B cell (primary cell): ENCODE measurements at regions not wholly inside any gene's neighbourhood (a gene's known extent, or its start where the extent isn't known, plus 50 kb on each side); places are given as distances from the start of the nearest gene placed in this dataset.

Source experiments
- ATAC-seq: fragments of 200-7000 bp; cut with Tn5 transposase; one replicate; pipeline ENCODE4 v1.10.0; 2021; ENCODE audit warnings: low read depth, mild to moderate bottlenecking, moderate number of reproducible peaks, moderate library complexity
- CTCF ChIA-PET: fragments of 350-600 bp; sonication (Branson Sonifier 250); formaldehyde crosslinking; loops from one replicate; lab custom pipeline; 2021; ENCODE audit warnings: antibody characterized with exemption, inconsistent platforms; lab: Charles Lee
- POLR2A ChIA-PET: fragments of 350-600 bp; sonication (Branson Sonifier 250); formaldehyde crosslinking; loops from one replicate; lab custom pipeline; 2021; ENCODE audit warnings: antibody characterized with exemption; lab: Charles Lee
- DNase-seq: peaks from one replicate; pipeline ENCODE4 v3.0.0; 2013
- H2AFZ ChIP-seq: 2 replicates; pipeline ENCODE4 v1.6.1; 2012; ENCODE audit warnings: mild to moderate bottlenecking, low read depth, low read length; ENCODE audit not compliant: insufficient read depth, poor library complexity, severe bottlenecking
- H3K27ac ChIP-seq, 2 donors: 1 replicate in 1 of 2; 2 replicates in 1 of 2; pipeline ENCODE4 v1.5.1; 2012 to 2013; ENCODE audit warnings: low read length in 2 of 2, mild to moderate bottlenecking in 2 of 2, moderate library complexity in 1 of 2
- H3K27me3 ChIP-seq, 4 experiments: fragments of 200-600 bp in 1 of 4; sonication (generic) in 1 of 4; replicated peaks in 1 of 4; 1 replicate in 2 of 4; 2 replicates in 2 of 4; pipeline versions ENCODE4 v1.6.1 to v1.7.0; 2013 to 2016; ENCODE audit warnings: low read length in 3 of 4, mild to moderate bottlenecking in 2 of 4, mixed read lengths in 1 of 4, moderate library complexity in 1 of 4; ENCODE audit not compliant: insufficient read depth in 4 of 4, control insufficient read depth in 3 of 4; ENCODE audit errors: control extremely low read depth in 1 of 4
- H3K36me3 ChIP-seq, 2 experiments: replicated peaks in 1 of 2; 1 replicate in 1 of 2; 2 replicates in 1 of 2; pipeline versions ENCODE4 v1.6.1 to v1.7.1; 2013; ENCODE audit warnings: low read length in 1 of 2; ENCODE audit not compliant: insufficient read depth in 2 of 2, control insufficient read depth in 1 of 2; ENCODE audit errors: control extremely low read depth in 1 of 2, extremely low read depth in 1 of 2
- H3K4me1 ChIP-seq, 2 donors: fragments of 200-600 bp in 1 of 2; sonication (generic) in 1 of 2; 1 replicate in 1 of 2; 2 replicates in 1 of 2; pipeline versions ENCODE4 v1.5.1 to v1.6.1; 2013 to 2017; ENCODE audit warnings: low read length in 2 of 2; ENCODE audit not compliant: control insufficient read depth in 2 of 2, insufficient read depth in 2 of 2
- H3K4me2 ChIP-seq: replicated peaks from 2 replicates; pipeline ENCODE3; 2012; ENCODE audit warnings: mild to moderate bottlenecking, low read depth, low read length; ENCODE audit not compliant: poor library complexity, severe bottlenecking
- H3K4me3 ChIP-seq, 5 experiments: fragments of 200-600 bp in 1 of 5; sonication (generic) in 1 of 5; 1 replicate in 3 of 5; 2 replicates in 2 of 5; pipeline versions ENCODE4 v1.5.1 to v1.7.0; 2011 to 2016; ENCODE audit warnings: low read length in 4 of 5, mild to moderate bottlenecking in 4 of 5, low read depth in 2 of 5, control low read depth in 1 of 5, moderate library complexity in 1 of 5; ENCODE audit not compliant: insufficient read depth in 1 of 5; ENCODE audit errors: control extremely low read depth in 1 of 5, extremely low read depth in 1 of 5
- H3K79me2 ChIP-seq: fragments of 200-600 bp; sonication (generic); one replicate; pipeline ENCODE4 v1.6.0; 2016; ENCODE audit warnings: low read length; ENCODE audit not compliant: control insufficient read depth, insufficient read depth
- H3K9ac ChIP-seq: fragments of 200-600 bp; sonication (generic); 2 replicates; pipeline ENCODE4 v1.6.1; 2017; ENCODE audit warnings: mild to moderate bottlenecking, low read length, moderate library complexity
- H3K9me3 ChIP-seq, 3 donors: one replicate each; pipeline versions ENCODE4 v1.6.1 to v1.7.1; 2013; ENCODE audit warnings: low read length in 2 of 3; ENCODE audit not compliant: control insufficient read depth in 2 of 3, insufficient read depth in 1 of 3; ENCODE audit errors: control extremely low read depth in 1 of 3
- H4K20me1 ChIP-seq: 2 replicates; pipeline ENCODE4 v1.6.0; 2012; ENCODE audit warnings: mild to moderate bottlenecking, low read length; ENCODE audit not compliant: insufficient read depth, control insufficient read depth, poor library complexity, severe bottlenecking
- H3K27ac Mint-ChIP-seq: one replicate; pipeline ENCODE4 v1.8.0; 2021; ENCODE audit warnings: mixed read lengths
- H3K27me3 Mint-ChIP-seq: one replicate; pipeline ENCODE4 v1.8.0; 2021; ENCODE audit warnings: mixed read lengths
- H3K4me1 Mint-ChIP-seq: one replicate; pipeline ENCODE4 v1.8.0; 2021; ENCODE audit warnings: mixed read lengths
- H3K4me3 Mint-ChIP-seq: one replicate; pipeline ENCODE4 v1.8.0; 2021; ENCODE audit warnings: mixed read lengths
- H3K9me3 Mint-ChIP-seq: one replicate; pipeline ENCODE4 v1.8.0; 2022; ENCODE audit warnings: mixed read lengths; ENCODE audit not compliant: insufficient read depth
- EZH2 ChIP-seq: IDR thresholded peaks from 2 replicates; pipeline ENCODE4 v1.6.1; 2012; ENCODE audit warnings: borderline replicate concordance, low read depth, mild to moderate bottlenecking, moderate library complexity, low read length; ENCODE audit not compliant: insufficient read depth, poor library complexity, severe bottlenecking
- WGBS: methylation state at CpG from one replicate; pipeline ENCODE4 v1.1.5; 2013; ENCODE audit warnings: missing lambda C conversion rate; ENCODE audit not compliant: insufficient coverage; 5-methylcytosine and 5-hydroxymethylcytosine counted together
- intact Hi-C: fragments of 100-400 bp; cut with micrococcal nuclease; formaldehyde crosslinking; loops from one replicate; pipeline ENCODE4 v1.10.0; 2022
- TF ChIP-seq, protein P1 (sequence below): fragments of 200-600 bp; IDR thresholded peaks from one replicate; pipeline ENCODE4 v1.8.0; 2022; ENCODE audit warnings: antibody characterized with exemption, mild to moderate bottlenecking

DNA sequence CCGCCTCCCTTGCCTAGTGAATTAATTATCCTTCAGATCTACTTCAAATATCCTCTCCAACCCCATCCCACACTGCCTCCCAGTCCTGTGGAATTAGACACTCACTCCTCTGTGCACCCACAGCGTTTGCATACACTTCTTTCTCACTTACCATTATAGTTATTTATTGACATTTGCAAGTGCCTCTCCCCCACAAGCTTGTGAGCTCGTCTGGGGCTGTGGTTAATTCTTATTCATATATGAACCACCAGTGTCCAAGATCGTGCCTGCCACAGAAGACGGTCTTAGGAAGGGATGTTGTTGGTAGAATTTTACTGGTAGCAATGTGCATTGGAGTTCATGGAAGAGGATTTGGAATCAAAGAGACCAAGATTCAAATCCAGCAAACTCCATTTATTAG, 68.1 kb upstream of the AOAH start:
- H3K4me1 Mint-ChIP-seq, result peaks cover 5% of the 10 kb centered on the region
- H3K9ac ChIP-seq, result no peak overlapping the region
- no peaks in the 10 kb centered on the region for H3K9me3 ChIP-seq
- no peaks in the 10 kb centered on the region for H3K36me3 ChIP-seq
- 67% methylated on average over 2 of the region's 5 CpGs for WGBS
- no peak overlapping the region for H3K4me3 ChIP-seq
- no peak for TF ChIP-seq EZH2
- TF ChIP-seq, protein P1, sequence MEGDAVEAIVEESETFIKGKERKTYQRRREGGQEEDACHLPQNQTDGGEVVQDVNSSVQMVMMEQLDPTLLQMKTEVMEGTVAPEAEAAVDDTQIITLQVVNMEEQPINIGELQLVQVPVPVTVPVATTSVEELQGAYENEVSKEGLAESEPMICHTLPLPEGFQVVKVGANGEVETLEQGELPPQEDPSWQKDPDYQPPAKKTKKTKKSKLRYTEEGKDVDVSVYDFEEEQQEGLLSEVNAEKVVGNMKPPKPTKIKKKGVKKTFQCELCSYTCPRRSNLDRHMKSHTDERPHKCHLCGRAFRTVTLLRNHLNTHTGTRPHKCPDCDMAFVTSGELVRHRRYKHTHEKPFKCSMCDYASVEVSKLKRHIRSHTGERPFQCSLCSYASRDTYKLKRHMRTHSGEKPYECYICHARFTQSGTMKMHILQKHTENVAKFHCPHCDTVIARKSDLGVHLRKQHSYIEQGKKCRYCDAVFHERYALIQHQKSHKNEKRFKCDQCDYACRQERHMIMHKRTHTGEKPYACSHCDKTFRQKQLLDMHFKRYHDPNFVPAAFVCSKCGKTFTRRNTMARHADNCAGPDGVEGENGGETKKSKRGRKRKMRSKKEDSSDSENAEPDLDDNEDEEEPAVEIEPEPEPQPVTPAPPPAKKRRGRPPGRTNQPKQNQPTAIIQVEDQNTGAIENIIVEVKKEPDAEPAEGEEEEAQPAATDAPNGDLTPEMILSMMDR, result no peak
- intact Hi-C loops, result no loop called here
- no peak for ATAC-seq
- no peaks in the 10 kb centered on the region for H3K4me1 ChIP-seq
- no peak overlapping the region for H3K4me2 ChIP-seq
- ChIA-PET CTCF (no interaction called here), POLR2A (no interaction called here)
- no peaks in the 10 kb centered on the region for H3K27me3 ChIP-seq
- H3K27me3 Mint-ChIP-seq, result peaks cover 4% of the 10 kb centered on the region
- H3K9me3 Mint-ChIP-seq, result no peaks in the 10 kb centered on the region
- no peaks in the 10 kb centered on the region for H3K79me2 ChIP-seq
- no peaks in the 10 kb centered on the region for H4K20me1 ChIP-seq
- DNase-seq, result no peak
- H2AFZ ChIP-seq, result no peak overlapping the region
- no peak overlapping the region for H3K27ac Mint-ChIP-seq
- H3K27ac ChIP-seq, result no peak overlapping the region
- H3K4me3 Mint-ChIP-seq, result no peak overlapping the region

DNA sequence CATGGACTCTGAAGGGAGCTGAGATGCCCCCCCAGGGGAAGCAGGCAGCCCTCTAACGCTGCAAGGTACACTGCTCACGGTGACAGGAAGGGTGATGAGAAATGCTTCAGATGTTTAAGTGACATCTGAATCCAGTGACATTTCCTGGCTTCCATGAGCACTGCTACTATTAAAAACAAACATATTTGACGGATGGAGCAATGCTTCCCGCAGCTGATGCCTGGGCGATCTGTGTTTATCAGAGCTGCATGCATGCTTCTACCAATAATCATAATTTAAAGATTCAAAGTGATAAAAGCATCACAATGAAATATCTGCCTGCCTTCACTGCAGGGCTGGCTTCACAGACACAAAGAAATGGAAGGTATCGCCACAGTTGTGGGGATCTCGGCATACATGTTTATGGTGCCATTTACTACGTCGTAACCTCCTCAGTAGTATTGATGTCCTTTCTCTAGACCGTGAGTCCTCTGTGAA, 66.1 kb upstream of the AOAH start:
- Histone ChIP-seq H3K4me1 (peaks cover under 1 to 2% of the 10 kb centered on the region in 2 donors), H3K27ac (no peak overlapping the region), H3K27me3 (no peaks in the 10 kb centered on the region), H4K20me1 (no peaks in the 10 kb centered on the region), H3K9me3 (no peaks in the 10 kb centered on the region), H3K79me2 (no peaks in the 10 kb centered on the region), H2AFZ (no peak overlapping the region), H3K4me3 (no peak overlapping the region), H3K9ac (no peak overlapping the region), H3K36me3 (no peaks in the 10 kb centered on the region), H3K4me2 (no peak overlapping the region)
- no peak for DNase-seq
- CTCF ChIA-PET, result interaction anchor here (0.9 kb wide), 1 partner anchor 392 kb away, joined by 3 read pairs; no protein-coding TSS in a partner anchor
- WGBS, result 65% methylated on average over 4 of the region's 10 CpGs
- POLR2A ChIA-PET, result no interaction called here
- no peak overlapping the region for H3K4me3 Mint-ChIP-seq
- H3K9me3 Mint-ChIP-seq, result no peaks in the 10 kb centered on the region
- no peak for ATAC-seq
- intact Hi-C loops, result no loop called here
- TF ChIP-seq, protein P1, result no peak
- TF ChIP-seq EZH2, result no peak
- peaks cover 10% of the 10 kb centered on the region for H3K4me1 Mint-ChIP-seq
- no peak overlapping the region for H3K27ac Mint-ChIP-seq
- peaks cover 4% of the 10 kb centered on the region for H3K27me3 Mint-ChIP-seq
